ENCODE measurements at regions not wholly inside any gene's neighbourhood (a gene's known extent, or its start where the extent isn't known, plus 50 kb on each side); places are given as distances from the start of the nearest gene placed in this dataset.

DNA sequence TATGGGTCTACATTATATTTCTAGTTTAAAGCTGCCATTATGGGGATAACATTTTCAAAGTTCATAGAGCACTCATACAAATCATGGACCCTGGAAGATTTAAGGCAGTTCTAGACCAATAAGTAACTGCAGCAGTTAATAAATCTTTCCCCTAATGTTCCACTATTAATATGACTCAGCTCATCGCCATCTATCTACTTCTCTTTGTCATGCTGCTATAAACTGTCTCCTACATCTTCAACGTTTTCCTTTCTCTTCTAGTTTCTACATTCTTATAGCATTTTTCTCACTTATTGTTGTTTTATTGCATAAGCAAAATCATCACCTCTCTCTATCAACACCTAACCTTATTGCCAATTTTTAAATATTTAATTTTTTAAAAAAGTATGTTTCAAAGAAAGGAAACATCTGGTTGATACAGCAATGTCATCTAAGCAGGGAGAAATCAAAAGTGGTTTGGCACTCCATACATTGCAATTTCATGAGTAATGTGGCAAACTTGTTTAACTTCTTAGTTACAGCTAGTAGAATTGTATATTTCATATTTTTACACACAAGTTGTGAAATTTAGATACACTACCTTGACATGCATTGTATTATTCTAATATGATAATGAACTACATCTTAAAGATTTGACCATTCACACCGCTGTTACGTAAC lies 1500.4 kb upstream of the MIR17HG start:
- no peak overlapping the region for H3K27ac ChIP-seq (ENCODE audit: low read depth, low read length)
- no peaks in the 10 kb centered on the region for H3K36me3 ChIP-seq (ENCODE audit: low read length)
- no peaks in the 10 kb centered on the region for H3K9me2 ChIP-seq (replicated peaks; ENCODE audit: insufficient read depth, low read length)
- no peaks in the 10 kb centered on the region for H3K9me3 ChIP-seq (ENCODE audit: insufficient read depth, low read length)
- no peaks in the 10 kb centered on the region for H4K20me1 ChIP-seq (ENCODE audit: low read depth, low read length)
- H2AFZ ChIP-seq (ENCODE audit: low read depth, low read length, severe bottlenecking), result no peak overlapping the region
- H3K79me2 ChIP-seq (ENCODE audit: insufficient read depth, low read length), result no peaks in the 10 kb centered on the region
- no peaks in the 10 kb centered on the region for H3F3A ChIP-seq (ENCODE audit: insufficient read depth)
- no peak overlapping the region for H3K9ac ChIP-seq (ENCODE audit: low read length)
- H3K4me2 ChIP-seq (ENCODE audit: low read depth, low read length, poor library complexity, severe bottlenecking), result no peak overlapping the region
- no peak for TF ChIP-seq EZH2phosphoT487 (conservative IDR thresholded peaks at IDR 0.05; ENCODE audit: low read length)
- no peak for TF ChIP-seq CTCF (IDR thresholded peaks at IDR 0.05; ENCODE audit: insufficient read depth, low read length, poor library complexity, severe bottlenecking)
- no peak overlapping the region for H3K4me3 ChIP-seq (ENCODE audit: insufficient read depth, low read length, poor library complexity, severe bottlenecking)
- H3K27me3 ChIP-seq (ENCODE audit: low read length), result no peaks in the 10 kb centered on the region

DNA sequence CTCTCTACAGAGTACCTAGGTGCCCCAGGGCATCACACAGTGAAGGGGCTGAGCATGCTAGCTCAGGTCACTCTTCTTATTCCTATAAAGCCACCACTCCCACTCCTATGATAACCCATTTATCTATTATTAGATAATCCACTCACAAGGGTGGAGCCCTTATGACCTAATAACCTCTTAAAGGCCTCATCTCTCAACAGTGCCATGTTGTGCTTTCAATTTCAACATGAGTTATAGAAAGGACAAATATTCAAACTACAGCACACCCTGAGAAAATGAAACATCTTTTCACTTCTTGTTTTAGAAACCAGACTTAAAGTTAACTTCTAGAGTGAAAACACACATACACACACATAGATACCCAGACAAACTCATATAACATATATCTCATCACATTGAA lies 1494.9 kb upstream of the MIR17HG start:
- Histone ChIP-seq H3K79me2 (ENCODE audit: insufficient read depth, low read length) (no peaks in the 10 kb centered on the region), H3K9me2 (replicated peaks; ENCODE audit: insufficient read depth, low read length) (no peaks in the 10 kb centered on the region), H3K36me3 (ENCODE audit: low read length) (no peaks in the 10 kb centered on the region), H3K27ac (ENCODE audit: low read depth, low read length) (no peak overlapping the region), H2AFZ (ENCODE audit: low read depth, low read length, severe bottlenecking) (no peak overlapping the region), H3K9me3 (ENCODE audit: insufficient read depth, low read length) (no peaks in the 10 kb centered on the region), H3F3A (ENCODE audit: insufficient read depth) (no peaks in the 10 kb centered on the region), H4K20me1 (ENCODE audit: low read depth, low read length) (no peaks in the 10 kb centered on the region), H3K4me2 (ENCODE audit: low read depth, low read length, poor library complexity, severe bottlenecking) (no peak overlapping the region), H3K27me3 (ENCODE audit: low read length) (no peaks in the 10 kb centered on the region), H3K4me3 (ENCODE audit: insufficient read depth, low read length, poor library complexity, severe bottlenecking) (no peak overlapping the region), H3K9ac (ENCODE audit: low read length) (no peak overlapping the region)
- TF ChIP-seq CTCF (IDR thresholded peaks at IDR 0.05; ENCODE audit: insufficient read depth, low read length, poor library complexity, severe bottlenecking) (no peak), EZH2phosphoT487 (conservative IDR thresholded peaks at IDR 0.05; ENCODE audit: low read length) (no peak)

- no peaks in the 10 kb centered on the region for H3K27me3 ChIP-seq (ENCODE audit: low read length)
- no peak for TF ChIP-seq CTCF (IDR thresholded peaks at IDR 0.05; ENCODE audit: insufficient read depth, low read length, poor library complexity, severe bottlenecking)
- TF ChIP-seq EZH2phosphoT487 (conservative IDR thresholded peaks at IDR 0.05; ENCODE audit: low read length), result no peak
- H4K20me1 ChIP-seq (ENCODE audit: low read depth, low read length), result no peaks in the 10 kb centered on the region
- H3K36me3 ChIP-seq (ENCODE audit: low read length), result no peaks in the 10 kb centered on the region
- H3K9me3 ChIP-seq (ENCODE audit: insufficient read depth, low read length), result no peaks in the 10 kb centered on the region
- H3K9me2 ChIP-seq (replicated peaks; ENCODE audit: insufficient read depth, low read length), result no peaks in the 10 kb centered on the region
- H3K9ac ChIP-seq (ENCODE audit: low read length), result no peak overlapping the region
- no peak overlapping the region for H3K4me3 ChIP-seq (ENCODE audit: insufficient read depth, low read length, poor library complexity, severe bottlenecking)
- no peaks in the 10 kb centered on the region for H3F3A ChIP-seq (ENCODE audit: insufficient read depth)
- no peak overlapping the region for H3K27ac ChIP-seq (ENCODE audit: low read depth, low read length)
- no peak overlapping the region for H2AFZ ChIP-seq (ENCODE audit: low read depth, low read length, severe bottlenecking)
- no peak overlapping the region for H3K4me2 ChIP-seq (ENCODE audit: low read depth, low read length, poor library complexity, severe bottlenecking)
- H3K79me2 ChIP-seq (ENCODE audit: insufficient read depth, low read length), result no peaks in the 10 kb centered on the region
Observed at GRCh38 chr13:89856512-89856911, 1491.0 kb upstream of the MIR17HG start.
